KMS-11 (cell line): ENCODE measurements at regions not wholly inside any gene's neighbourhood (a gene's known extent, or its start where the extent isn't known, plus 50 kb on each side); places are given as distances from the start of the nearest gene placed in this dataset.
"Not testable (repeated sequence)": the region's sequence is repeated elsewhere in the genome, so short reads cannot be mapped to it uniquely, and the experiment has no call there.

Experiments used
- H2AFZ ChIP-seq: fragments of 200-600 bp; sonication (generic); 2 replicates; pipeline ENCODE4 v1.6.1; 2016; ENCODE audit warnings: antibody characterized with exemption, mixed run types, low read depth
- H3K27ac ChIP-seq: fragments of 200-600 bp; sonication (generic); 2 replicates; pipeline ENCODE4 v1.6.1; 2016; ENCODE audit warnings: mild to moderate bottlenecking, mixed run types
- H3K27me3 ChIP-seq: fragments of 200-600 bp; sonication (generic); 2 replicates; pipeline ENCODE4 v1.6.1; 2017; ENCODE audit warnings: mild to moderate bottlenecking, low read depth, mixed run types, moderate library complexity; ENCODE audit not compliant: insufficient read depth
- H3K36me3 ChIP-seq: fragments of 200-600 bp; sonication (generic); 2 replicates; pipeline ENCODE4 v1.6.1; 2017; ENCODE audit warnings: mild to moderate bottlenecking, mixed run types; ENCODE audit not compliant: insufficient read depth
- H3K4me1 ChIP-seq: fragments of 200-600 bp; sonication (generic); 2 replicates; pipeline ENCODE4 v1.6.1; 2016; ENCODE audit warnings: mild to moderate bottlenecking, low read depth, mixed run types; ENCODE audit not compliant: poor library complexity, severe bottlenecking
- H3K4me2 ChIP-seq: fragments of 200-600 bp; sonication (generic); 2 replicates; pipeline ENCODE4 v1.7.0; 2016; ENCODE audit warnings: mild to moderate bottlenecking, mixed run types
- H3K4me3 ChIP-seq: fragments of 200-600 bp; sonication (generic); IDR thresholded peaks from 2 replicates; pipeline ENCODE4 v1.6.1; 2017; ENCODE audit warnings: low read depth, low read length, mixed read lengths; ENCODE audit not compliant: insufficient read depth
- H3K79me2 ChIP-seq: fragments of 200-600 bp; sonication (generic); 2 replicates; pipeline ENCODE4 v1.6.1; 2016; ENCODE audit warnings: low read depth, mixed run types; ENCODE audit not compliant: insufficient read depth
- H3K9ac ChIP-seq: fragments of 200-600 bp; sonication (generic); 2 replicates; pipeline ENCODE4 v1.6.1; 2016; ENCODE audit warnings: mild to moderate bottlenecking, mixed run types
- H4K20me1 ChIP-seq: fragments of 200-600 bp; sonication (generic); 2 replicates; pipeline ENCODE4 v1.6.1; 2016; ENCODE audit warnings: mild to moderate bottlenecking, mixed run types; ENCODE audit not compliant: insufficient read depth
- CTCF ChIP-seq: fragments of 200-600 bp; sonication (generic); conservative IDR thresholded peaks from 2 replicates; pipeline ENCODE4 v1.6.1; 2017; ENCODE audit warnings: low read depth, mild to moderate bottlenecking, antibody characterized with exemption, low read length, moderate library complexity, mixed read lengths

GRCh38 chr1:206404309-206405027 is 65.8 kb upstream of the IKBKE start:
- H3K27ac ChIP-seq, H3K79me2 ChIP-seq, H3K9ac ChIP-seq, H3K36me3 ChIP-seq, H4K20me1 ChIP-seq, H2AFZ ChIP-seq, H3K4me2 ChIP-seq, H3K27me3 ChIP-seq, H3K4me1 ChIP-seq, H3K4me3 ChIP-seq: not testable (repeated sequence)

- not testable (repeated sequence) for H3K27me3 ChIP-seq, H3K27ac ChIP-seq, H3K4me2 ChIP-seq, H3K79me2 ChIP-seq, H3K4me1 ChIP-seq, H3K36me3 ChIP-seq, H2AFZ ChIP-seq, H3K4me3 ChIP-seq, H4K20me1 ChIP-seq, H3K9ac ChIP-seq
Measured at GRCh38 chr1:206405282-206405681, 65.0 kb upstream of the IKBKE start.

GRCh38 chr1:206408371-206409288 is 61.6 kb upstream of the IKBKE start:
- not testable (repeated sequence) for H3K4me3 ChIP-seq, H3K4me2 ChIP-seq, H3K9ac ChIP-seq, H3K79me2 ChIP-seq, H4K20me1 ChIP-seq, H3K4me1 ChIP-seq, H2AFZ ChIP-seq, H3K36me3 ChIP-seq, H3K27me3 ChIP-seq, H3K27ac ChIP-seq

GRCh38 chr1:206411321-206411720 is 59.0 kb upstream of the IKBKE start:
- TF ChIP-seq CTCF = no peak
- H3K36me3 ChIP-seq = no peaks in the 10 kb centered on the region
- H2AFZ ChIP-seq = no peak overlapping the region
- H3K79me2 ChIP-seq = no peaks in the 10 kb centered on the region
- no peak overlapping the region for H3K4me2 ChIP-seq
- H3K27ac ChIP-seq = no peak overlapping the region
- H3K4me1 ChIP-seq = no peaks in the 10 kb centered on the region
- H3K9ac ChIP-seq = no peak overlapping the region
- no peak overlapping the region for H3K4me3 ChIP-seq
- no peaks in the 10 kb centered on the region for H4K20me1 ChIP-seq
- no peaks in the 10 kb centered on the region for H3K27me3 ChIP-seq

- H2AFZ ChIP-seq = no peak overlapping the region
- H4K20me1 ChIP-seq = no peaks in the 10 kb centered on the region
- no peak overlapping the region for H3K9ac ChIP-seq
- H3K4me3 ChIP-seq = no peak overlapping the region
- no peaks in the 10 kb centered on the region for H3K36me3 ChIP-seq
- no peaks in the 10 kb centered on the region for H3K4me1 ChIP-seq
- no peaks in the 10 kb centered on the region for H3K79me2 ChIP-seq
- H3K4me2 ChIP-seq = no peak overlapping the region
- no peak overlapping the region for H3K27ac ChIP-seq
- H3K27me3 ChIP-seq = no peaks in the 10 kb centered on the region
- TF ChIP-seq CTCF = no peak
Measured at GRCh38 chr1:206415942-206416341, 54.3 kb upstream of the IKBKE start.
